Keratinocyte (primary cell): ENCODE measurements at regions not wholly inside any gene's neighbourhood (a gene's known extent, or its start where the extent isn't known, plus 50 kb on each side); places are given as distances from the start of the nearest gene placed in this dataset.

ENCODE experiments used
- DNase-seq: peaks from one replicate; pipeline ENCODE4 v3.0.0-alpha.2; 2011; ENCODE audit warnings: low read depth, missing footprints, low spot score
- FAIRE-seq: peaks from 2 replicates; lab custom pipeline; 2011; peaks lifted over from hg19 to GRCh38; lab: Jason Lieb, UNC
- H2AFZ ChIP-seq: 2 replicates; pipeline ENCODE4 v1.6.0; 2012; ENCODE audit warnings: low read length, control low read depth, inconsistent platforms; ENCODE audit not compliant: control insufficient read depth
- H3K27ac ChIP-seq: 2 replicates; pipeline ENCODE4 v1.5.1; 2011; ENCODE audit warnings: low read length; ENCODE audit not compliant: control insufficient read depth, insufficient read depth
- H3K27me3 ChIP-seq: 3 replicates; pipeline ENCODE4 v1.6.0; 2011; ENCODE audit warnings: low read length; ENCODE audit not compliant: control insufficient read depth, insufficient read depth; ENCODE audit errors: extremely low read depth
- H3K36me3 ChIP-seq, 2 experiments: 2 replicates in 1 of 2; 3 replicates in 1 of 2; pipeline ENCODE4 v1.5.1; 2011; ENCODE audit warnings: low read length in 2 of 2, mild to moderate bottlenecking in 1 of 2; ENCODE audit not compliant: control insufficient read depth in 2 of 2, insufficient read depth in 2 of 2; ENCODE audit errors: extremely low read depth in 1 of 2
- H3K4me1 ChIP-seq: 3 replicates; pipeline ENCODE4 v1.5.1; 2011; ENCODE audit warnings: low read length; ENCODE audit not compliant: control insufficient read depth, insufficient read depth; ENCODE audit errors: extremely low read depth
- H3K4me2 ChIP-seq: 3 replicates; pipeline ENCODE4 v1.6.0; 2011; ENCODE audit warnings: low read depth, low read length; ENCODE audit not compliant: control insufficient read depth, insufficient read depth; ENCODE audit errors: extremely low read depth
- H3K4me3 ChIP-seq, 3 experiments: fragments of 200-600 bp in 1 of 3; sonication (generic) in 1 of 3; 2 replicates in 2 of 3; 3 replicates in 1 of 3; pipeline ENCODE4 v1.5.1; 2011 to 2016; ENCODE audit warnings: low read length in 3 of 3, mild to moderate bottlenecking in 3 of 3, control low read depth in 2 of 3, inconsistent platforms in 1 of 3, low read depth in 1 of 3, mixed read lengths in 1 of 3, mixed run types in 1 of 3, moderate library complexity in 1 of 3; ENCODE audit not compliant: control insufficient read depth in 2 of 3, insufficient read depth in 2 of 3; ENCODE audit errors: extremely low read depth in 1 of 3
- H3K79me2 ChIP-seq: 2 replicates; pipeline ENCODE4 v1.6.0; 2012; ENCODE audit warnings: low read length; ENCODE audit not compliant: control insufficient read depth, insufficient read depth
- H3K9ac ChIP-seq: 3 replicates; pipeline ENCODE4 v1.6.0; 2011; ENCODE audit warnings: low read length; ENCODE audit not compliant: control insufficient read depth, insufficient read depth; ENCODE audit errors: extremely low read depth
- H3K9me1 ChIP-seq: 3 replicates; pipeline ENCODE4 v1.6.0; 2011; ENCODE audit warnings: low read length; ENCODE audit not compliant: control insufficient read depth, insufficient read depth; ENCODE audit errors: extremely low read depth
- H3K9me3 ChIP-seq: 2 replicates; pipeline ENCODE4 v1.5.1; 2012; ENCODE audit warnings: low read depth, low read length; ENCODE audit not compliant: control insufficient read depth
- H4K20me1 ChIP-seq: 3 replicates; pipeline ENCODE4 v1.6.0; 2011; ENCODE audit warnings: low read length; ENCODE audit not compliant: control insufficient read depth, insufficient read depth; ENCODE audit errors: extremely low read depth
- EZH2 ChIP-seq: IDR thresholded peaks from one replicate; pipeline ENCODE4 v1.6.1; 2012; ENCODE audit warnings: inconsistent platforms, mild to moderate bottlenecking, low read length, moderate library complexity
- dilution Hi-C: fragments of 300-500 bp; cut with MboI; formaldehyde crosslinking; loops from one replicate; pipeline ENCODE4 v1.7.0; 2020; ENCODE audit warnings: low sequenced_read_pairs; ENCODE audit not compliant: extremely low pct_ligation_motif_present
- TF ChIP-seq, protein P1 (sequence below), 3 experiments: IDR thresholded peaks in 1 of 3; conservative IDR thresholded peaks in 1 of 3; optimal IDR thresholded peaks in 1 of 3; 2 replicates in 2 of 3; 3 replicates in 1 of 3; pipeline versions ENCODE3 to v1.5.1; 2011; ENCODE audit warnings: low read length in 3 of 3, mild to moderate bottlenecking in 3 of 3, moderate library complexity in 2 of 3, control low read depth in 1 of 3, inconsistent platforms in 1 of 3; ENCODE audit not compliant: insufficient read depth in 2 of 3; ENCODE audit errors: extremely low read depth in 1 of 3

DNA sequence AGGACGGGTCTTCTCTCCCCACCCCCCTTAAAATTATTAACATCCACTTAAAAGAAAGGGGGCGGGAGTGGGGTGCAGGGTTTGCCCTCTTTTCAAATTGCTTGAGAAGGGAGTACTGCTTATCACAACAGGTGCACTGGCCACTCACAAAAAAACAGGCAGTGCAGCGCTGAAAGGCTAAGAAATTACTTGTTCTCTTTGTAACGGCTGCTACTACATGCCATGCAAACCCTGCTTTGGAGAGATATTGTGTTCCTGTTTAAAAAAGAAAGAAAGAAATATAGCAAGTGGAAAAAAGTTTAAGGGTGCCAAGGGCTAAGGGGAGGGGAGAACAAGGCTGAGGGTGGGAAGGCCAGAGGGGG, 312.7 kb upstream of the JARID2 start:
- no peak overlapping the region for H2AFZ ChIP-seq
- FAIRE-seq: no peak

DNA sequence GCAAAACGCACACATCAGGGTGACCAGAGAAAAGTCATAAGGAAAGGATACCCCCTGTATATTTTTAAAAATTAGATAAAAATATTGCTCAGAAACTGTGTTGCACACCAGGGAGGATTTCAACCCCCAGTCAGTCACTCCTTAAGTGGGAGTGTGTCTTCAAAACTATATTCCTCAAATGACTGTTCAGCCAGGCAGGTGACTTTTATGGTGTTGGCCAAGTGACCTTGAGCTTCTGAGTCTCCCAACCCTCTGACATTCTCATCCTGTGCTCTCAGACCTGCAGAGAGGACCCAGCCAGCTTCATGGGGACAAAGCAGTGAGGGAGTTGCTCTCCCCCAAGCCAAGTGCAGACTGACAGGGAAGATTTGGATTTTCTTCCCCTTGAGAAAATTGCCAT, 311.9 kb upstream of the JARID2 start:
- Histone ChIP-seq H3K4me3 (no peak overlapping the region), H3K9ac (no peak overlapping the region), H3K27ac (no peak overlapping the region), H3K4me2 (no peak overlapping the region), H3K4me1 (peaks cover 10% of the 10 kb centered on the region), H3K79me2 (no peaks in the 10 kb centered on the region), H3K27me3 (no peaks in the 10 kb centered on the region), H3K9me1 (no peaks in the 10 kb centered on the region), H3K36me3 (no peaks in the 10 kb centered on the region), H2AFZ (no peak overlapping the region), H4K20me1 (no peaks in the 10 kb centered on the region), H3K9me3 (no peaks in the 10 kb centered on the region)
- no peak for DNase-seq
- FAIRE-seq: no peak
- TF ChIP-seq EZH2: no peak
- dilution Hi-C loops: no loop called here

More for the DNA sequence above, 312.7 kb upstream of the JARID2 start:
- dilution Hi-C loops: no loop called here
- no peak for DNase-seq
- H3K4me1 ChIP-seq: peaks cover 10% of the 10 kb centered on the region
- H3K27ac ChIP-seq: no peak overlapping the region
- H3K9me3 ChIP-seq: no peaks in the 10 kb centered on the region
- H4K20me1 ChIP-seq: no peaks in the 10 kb centered on the region
- no peaks in the 10 kb centered on the region for H3K27me3 ChIP-seq
- no peak overlapping the region for H3K4me2 ChIP-seq
- H3K79me2 ChIP-seq: no peaks in the 10 kb centered on the region
- TF ChIP-seq, protein P1, sequence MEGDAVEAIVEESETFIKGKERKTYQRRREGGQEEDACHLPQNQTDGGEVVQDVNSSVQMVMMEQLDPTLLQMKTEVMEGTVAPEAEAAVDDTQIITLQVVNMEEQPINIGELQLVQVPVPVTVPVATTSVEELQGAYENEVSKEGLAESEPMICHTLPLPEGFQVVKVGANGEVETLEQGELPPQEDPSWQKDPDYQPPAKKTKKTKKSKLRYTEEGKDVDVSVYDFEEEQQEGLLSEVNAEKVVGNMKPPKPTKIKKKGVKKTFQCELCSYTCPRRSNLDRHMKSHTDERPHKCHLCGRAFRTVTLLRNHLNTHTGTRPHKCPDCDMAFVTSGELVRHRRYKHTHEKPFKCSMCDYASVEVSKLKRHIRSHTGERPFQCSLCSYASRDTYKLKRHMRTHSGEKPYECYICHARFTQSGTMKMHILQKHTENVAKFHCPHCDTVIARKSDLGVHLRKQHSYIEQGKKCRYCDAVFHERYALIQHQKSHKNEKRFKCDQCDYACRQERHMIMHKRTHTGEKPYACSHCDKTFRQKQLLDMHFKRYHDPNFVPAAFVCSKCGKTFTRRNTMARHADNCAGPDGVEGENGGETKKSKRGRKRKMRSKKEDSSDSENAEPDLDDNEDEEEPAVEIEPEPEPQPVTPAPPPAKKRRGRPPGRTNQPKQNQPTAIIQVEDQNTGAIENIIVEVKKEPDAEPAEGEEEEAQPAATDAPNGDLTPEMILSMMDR (optimal IDR thresholded peaks at IDR 0.05 in 1 of 3, IDR thresholded peaks at IDR 0.05 in 1 of 3, conservative IDR thresholded peaks at IDR 0.05 in 1 of 3; ENCODE audit: extremely low read depth in 1 of 3, insufficient read depth in 2 of 3, low read length in 3 of 3): no peak
- TF ChIP-seq EZH2: no peak
- no peaks in the 10 kb centered on the region for H3K36me3 ChIP-seq
- H3K4me3 ChIP-seq: no peak overlapping the region
- H3K9ac ChIP-seq: no peak overlapping the region
- no peaks in the 10 kb centered on the region for H3K9me1 ChIP-seq

DNA sequence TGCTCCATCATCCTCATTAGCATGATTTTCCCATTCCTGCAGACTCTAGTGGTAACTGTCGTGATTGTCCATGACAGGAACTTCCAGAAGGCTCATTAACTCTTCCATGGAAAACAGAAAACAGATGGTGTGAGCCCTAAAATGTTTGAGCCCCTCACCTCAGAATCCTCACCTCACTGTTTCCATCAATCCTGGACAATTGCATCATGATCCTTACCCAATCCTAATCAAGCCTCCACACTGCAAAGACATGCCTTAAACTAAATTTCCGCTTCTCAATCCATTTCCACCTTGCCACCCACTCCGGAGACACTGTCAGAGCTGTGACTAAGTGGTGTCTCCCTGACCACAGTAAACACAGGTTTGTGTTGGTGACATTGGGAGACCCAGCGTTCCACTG, 311.0 kb upstream of the JARID2 start:
- Histone ChIP-seq H3K9me3 (no peaks in the 10 kb centered on the region), H2AFZ (no peak overlapping the region), H3K27ac (no peak overlapping the region), H3K27me3 (no peaks in the 10 kb centered on the region), H3K79me2 (no peaks in the 10 kb centered on the region), H3K9me1 (no peaks in the 10 kb centered on the region), H3K4me1 (peaks cover 10% of the 10 kb centered on the region), H3K36me3 (no peaks in the 10 kb centered on the region), H3K4me2 (no peak overlapping the region), H4K20me1 (no peaks in the 10 kb centered on the region), H3K9ac (no peak overlapping the region), H3K4me3 (no peak overlapping the region)
- DNase-seq: no peak
- dilution Hi-C loops: no loop called here
- TF ChIP-seq, protein P1 (optimal IDR thresholded peaks at IDR 0.05 in 1 of 3, IDR thresholded peaks at IDR 0.05 in 1 of 3, conservative IDR thresholded peaks at IDR 0.05 in 1 of 3; ENCODE audit: extremely low read depth in 1 of 3, insufficient read depth in 2 of 3, low read length in 3 of 3): no peak
- FAIRE-seq: no peak
